ENCODE measurements at regions not wholly inside any gene's neighbourhood (a gene's known extent, or its start where the extent isn't known, plus 50 kb on each side); places are given as distances from the start of the nearest gene placed in this dataset.
"Not testable (repeated sequence)": the region's sequence is repeated elsewhere in the genome, so short reads cannot be mapped to it uniquely, and the experiment has no call there.

DNA sequence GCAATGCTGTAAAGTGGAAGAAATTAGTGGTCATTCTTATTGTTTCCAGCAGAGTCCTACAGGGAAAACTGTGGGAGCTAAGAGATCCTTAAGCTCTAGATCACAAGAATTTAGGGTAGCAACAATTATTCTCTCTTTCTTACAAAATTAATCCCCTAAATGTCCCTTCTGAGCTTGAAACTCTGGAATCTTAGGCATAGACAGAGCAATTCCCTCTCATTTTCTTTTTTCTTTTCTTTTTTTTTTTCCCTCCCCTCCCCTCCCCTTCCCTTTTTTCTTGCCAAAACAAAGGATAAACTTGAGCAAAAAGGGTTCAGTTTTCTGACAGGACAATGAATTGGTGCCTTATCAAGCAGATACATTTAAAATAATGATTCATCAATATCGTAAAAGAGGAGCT lies 441.0 kb downstream of the DSC3 start:
- TF ChIP-seq POLR2A (IDR thresholded peaks at IDR 0.05): no peak
- TF ChIP-seq, protein P1, sequence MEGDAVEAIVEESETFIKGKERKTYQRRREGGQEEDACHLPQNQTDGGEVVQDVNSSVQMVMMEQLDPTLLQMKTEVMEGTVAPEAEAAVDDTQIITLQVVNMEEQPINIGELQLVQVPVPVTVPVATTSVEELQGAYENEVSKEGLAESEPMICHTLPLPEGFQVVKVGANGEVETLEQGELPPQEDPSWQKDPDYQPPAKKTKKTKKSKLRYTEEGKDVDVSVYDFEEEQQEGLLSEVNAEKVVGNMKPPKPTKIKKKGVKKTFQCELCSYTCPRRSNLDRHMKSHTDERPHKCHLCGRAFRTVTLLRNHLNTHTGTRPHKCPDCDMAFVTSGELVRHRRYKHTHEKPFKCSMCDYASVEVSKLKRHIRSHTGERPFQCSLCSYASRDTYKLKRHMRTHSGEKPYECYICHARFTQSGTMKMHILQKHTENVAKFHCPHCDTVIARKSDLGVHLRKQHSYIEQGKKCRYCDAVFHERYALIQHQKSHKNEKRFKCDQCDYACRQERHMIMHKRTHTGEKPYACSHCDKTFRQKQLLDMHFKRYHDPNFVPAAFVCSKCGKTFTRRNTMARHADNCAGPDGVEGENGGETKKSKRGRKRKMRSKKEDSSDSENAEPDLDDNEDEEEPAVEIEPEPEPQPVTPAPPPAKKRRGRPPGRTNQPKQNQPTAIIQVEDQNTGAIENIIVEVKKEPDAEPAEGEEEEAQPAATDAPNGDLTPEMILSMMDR (IDR thresholded peaks at IDR 0.05): no peak
- DNase-seq (ENCODE audit: low spot score in 2 of 2): no peak
- WGBS, 2 donors: 80 to 82% methylated on average over 1 of the region's 1 CpG
- H3K4me3 ChIP-seq (ENCODE audit: low read depth, poor library complexity, severe bottlenecking): no peak overlapping the region
- intact Hi-C loops (cut with DNase I; ENCODE audit: low total_unique reads): no loop called here

DNA sequence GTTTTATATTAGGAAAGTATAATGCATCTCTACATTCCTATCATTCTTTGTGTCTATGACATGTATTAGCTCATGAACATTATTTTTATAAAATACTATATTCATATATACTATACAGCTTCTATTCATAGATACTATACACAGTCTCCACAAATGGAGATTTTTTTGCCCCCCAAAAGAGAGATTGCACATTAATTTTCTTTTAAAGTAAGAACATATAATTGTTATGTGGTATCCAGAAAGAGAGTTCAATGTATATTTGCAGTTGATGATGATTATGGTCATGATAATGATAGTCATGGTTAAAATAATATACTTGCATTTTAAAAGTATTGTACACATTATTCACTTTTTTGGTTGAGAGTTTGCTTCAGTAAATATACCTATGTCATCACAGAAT lies 445.3 kb downstream of the DSC3 start:
- DNase-seq (ENCODE audit: low spot score in 2 of 2): no peak
- intact Hi-C loops (cut with DNase I; ENCODE audit: low total_unique reads): no loop called here
- TF ChIP-seq, protein P1 (IDR thresholded peaks at IDR 0.05): no peak
- TF ChIP-seq POLR2A (IDR thresholded peaks at IDR 0.05): no peak
- H3K4me3 ChIP-seq (ENCODE audit: low read depth, poor library complexity, severe bottlenecking): no peak overlapping the region

DNA sequence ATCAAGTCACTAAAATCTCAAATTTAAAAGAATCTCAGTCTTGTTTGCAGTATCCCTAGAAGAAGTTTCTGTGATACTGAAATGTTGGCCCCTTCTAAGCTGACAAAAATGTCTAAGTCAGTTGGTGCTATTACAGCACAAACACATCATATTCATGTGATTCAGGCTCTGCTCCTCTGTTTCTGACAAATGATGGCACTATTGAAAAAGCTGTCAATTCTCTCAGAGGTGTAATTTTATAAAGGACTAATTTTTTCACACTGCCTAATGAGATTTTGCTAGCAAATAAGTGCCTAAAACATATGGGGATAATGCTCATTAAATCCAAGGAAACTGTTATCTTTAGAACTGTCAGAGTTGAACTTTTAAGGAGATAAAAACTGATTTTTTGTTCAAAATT lies 445.9 kb downstream of the DSC3 start:
- TF ChIP-seq, protein P1 (IDR thresholded peaks at IDR 0.05): no peak
- TF ChIP-seq POLR2A (IDR thresholded peaks at IDR 0.05): no peak
- intact Hi-C loops (cut with DNase I; ENCODE audit: low total_unique reads): no loop called here
- no peak overlapping the region for H3K4me3 ChIP-seq (ENCODE audit: low read depth, poor library complexity, severe bottlenecking)
- DNase-seq (ENCODE audit: low spot score in 2 of 2): no peak

DNA sequence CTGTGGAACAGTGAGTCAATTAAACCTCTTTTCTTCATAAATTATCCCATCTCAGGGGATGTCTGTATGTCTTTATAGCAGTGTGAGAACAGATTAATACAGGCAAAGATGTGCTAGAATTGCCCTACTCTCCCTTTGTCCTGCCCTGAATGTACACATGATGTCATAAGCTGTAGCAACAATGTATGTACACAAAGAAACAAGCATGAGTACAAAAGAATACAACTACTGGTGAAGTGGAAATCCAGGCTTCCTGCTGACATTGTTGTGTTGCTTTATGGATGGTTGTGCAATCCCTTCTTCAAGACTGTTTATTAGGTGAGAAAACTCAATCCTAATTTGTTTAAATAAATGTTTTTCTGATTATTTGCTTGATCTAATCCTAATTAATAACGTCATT lies 446.6 kb downstream of the DSC3 start:
- TF ChIP-seq POLR2A (IDR thresholded peaks at IDR 0.05): no peak
- TF ChIP-seq, protein P1 (IDR thresholded peaks at IDR 0.05): no peak
- H3K4me3 ChIP-seq (ENCODE audit: low read depth, poor library complexity, severe bottlenecking): no peak overlapping the region
- WGBS, 2 donors: 89 to 90% methylated on average over 1 of the region's 1 CpG
- no peak for DNase-seq (ENCODE audit: low spot score in 2 of 2)
- intact Hi-C loops (cut with DNase I; ENCODE audit: low total_unique reads): no loop called here

DNA sequence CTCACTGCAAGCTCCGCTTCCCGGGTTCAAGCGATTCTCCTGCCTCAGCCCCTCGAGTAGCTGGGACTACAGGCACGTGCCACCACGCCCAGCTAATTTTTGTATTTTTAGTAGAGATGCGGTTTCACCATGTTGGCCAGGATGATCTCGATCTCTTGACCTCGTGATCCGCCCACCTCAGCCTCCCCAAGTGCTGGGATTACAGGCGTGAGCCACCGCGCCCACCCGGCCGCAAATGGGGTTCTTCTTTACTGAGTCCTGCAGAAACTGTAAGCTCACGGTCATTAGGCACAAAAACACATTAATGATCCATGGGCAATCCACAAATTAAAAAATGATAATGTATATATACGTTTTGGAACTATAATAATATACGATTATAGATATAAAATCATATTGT lies 447.6 kb downstream of the DSC3 start:
- DNase-seq (ENCODE audit: low spot score in 2 of 2); H3K4me3 ChIP-seq (ENCODE audit: low read depth, poor library complexity, severe bottlenecking); intact Hi-C loops (cut with DNase I; ENCODE audit: low total_unique reads): not testable (repeated sequence)
- 92 to 95% methylated on average over 18 of the region's 18 CpGs for WGBS, 2 donors

DNA sequence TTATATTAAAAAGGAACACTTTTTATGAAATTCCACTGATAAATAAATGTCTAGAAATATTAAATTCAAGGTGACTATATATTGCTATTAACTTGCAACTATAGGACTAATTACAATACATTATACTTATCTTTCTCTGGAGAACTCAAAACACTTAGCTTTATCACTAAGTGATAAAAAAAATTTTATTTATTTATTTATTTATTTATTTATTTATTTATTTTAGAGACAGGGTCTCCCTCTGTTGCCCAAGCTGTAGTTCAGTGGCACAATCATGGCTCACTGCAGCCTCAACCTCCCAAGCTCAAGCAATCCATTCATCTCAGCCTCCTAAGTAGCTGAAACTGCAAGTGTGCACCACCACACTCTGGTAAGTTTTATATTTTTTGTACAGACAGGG lies 451.1 kb downstream of the DSC3 start:
- intact Hi-C loops (cut with DNase I; ENCODE audit: low total_unique reads): no loop called here
- DNase-seq (ENCODE audit: low spot score in 2 of 2): no peak
- no peak overlapping the region for H3K4me3 ChIP-seq (ENCODE audit: low read depth, poor library complexity, severe bottlenecking)
- TF ChIP-seq POLR2A (IDR thresholded peaks at IDR 0.05): no peak
- TF ChIP-seq, protein P1 (IDR thresholded peaks at IDR 0.05): no peak

All from lower leg skin (tissue), 4 donors.